ENCODE measurements at regions not wholly inside any gene's neighbourhood (a gene's known extent, or its start where the extent isn't known, plus 50 kb on each side); places are given as distances from the start of the nearest gene placed in this dataset.

GRCh38 chr17:77750427-77751043, 208.0 kb upstream of the TNRC6C start:
- H3K27me3 ChIP-seq, result peaks cover 0 to under 1% (median 0%) of the 10 kb centered on the region in 7 donors
- no peak for TF ChIP-seq CTCF (IDR thresholded peaks at IDR 0.05)
- peaks cover 0 to 10% (median 0%) of the 10 kb centered on the region in 11 donors for H3K9me3 ChIP-seq
- no peak overlapping the region for H3K27ac ChIP-seq
- intact Hi-C loops (cut with DNase I), result no loop called here
- no peak for ATAC-seq
- no peak for DNase-seq
- H3K4me3 ChIP-seq, result no peak overlapping the region
- no peaks in the 10 kb centered on the region for H3K4me1 ChIP-seq
- 86 to 91% methylated on average over 5 of the region's 5 CpGs for WGBS, 2 donors
- H3K36me3 ChIP-seq, result no peaks in the 10 kb centered on the region

GRCh38 chr17:77753246-77753645, 205.3 kb upstream of the TNRC6C start:
- Histone ChIP-seq H3K36me3 (no peaks in the 10 kb centered on the region), H3K27me3 (peaks cover 0 to 3% (median 0%) of the 10 kb centered on the region in 7 donors), H3K27ac (no peak overlapping the region), H3K9me3 (peaks cover 0 to 10% (median 0%) of the 10 kb centered on the region in 11 donors), H3K4me1 (no peaks in the 10 kb centered on the region), H3K4me3 (no peak overlapping the region)
- no peak for DNase-seq
- intact Hi-C loops (cut with DNase I), result no loop called here
- TF ChIP-seq CTCF (IDR thresholded peaks at IDR 0.05), result no peak
- 75 to 89% methylated on average over 8 of the region's 8 CpGs for WGBS, 2 donors
- no peak for ATAC-seq

GRCh38 chr17:77753691-77754245, 204.7 kb upstream of the TNRC6C start:
- Histone ChIP-seq H3K9me3 (peaks cover 0 to 10% (median 0%) of the 10 kb centered on the region in 11 donors), H3K27ac (no peak overlapping the region), H3K27me3 (peaks cover 0 to 3% (median 0%) of the 10 kb centered on the region in 7 donors), H3K4me3 (no peak overlapping the region), H3K4me1 (no peaks in the 10 kb centered on the region), H3K36me3 (no peaks in the 10 kb centered on the region)
- 92 to 94% methylated on average over 12 of the region's 12 CpGs for WGBS, 2 donors
- intact Hi-C loops (cut with DNase I), result no loop called here
- ATAC-seq (no peak), DNase-seq (no peak)
- no peak for TF ChIP-seq CTCF (IDR thresholded peaks at IDR 0.05)

- no peak overlapping the region for H3K27ac ChIP-seq
- no peaks in the 10 kb centered on the region for H3K36me3 ChIP-seq
- no peak overlapping the region for H3K4me3 ChIP-seq
- peaks cover 0 to 10% (median 0%) of the 10 kb centered on the region in 11 donors for H3K9me3 ChIP-seq
- H3K4me1 ChIP-seq, result no peaks in the 10 kb centered on the region
- H3K27me3 ChIP-seq, result peaks cover 0 to 3% (median 0%) of the 10 kb centered on the region in 7 donors
- intact Hi-C loops (cut with DNase I), result no loop called here
- 94 to 99% methylated on average over 5 of the region's 5 CpGs for WGBS, 2 donors
- ATAC-seq, result no peak
- no peak for TF ChIP-seq CTCF (IDR thresholded peaks at IDR 0.05)
- no peak for DNase-seq
These were observed 203.5 kb upstream of the TNRC6C start for GRCh38 chr17:77754956-77755355.
